ENCODE measurements at regions not wholly inside any gene's neighbourhood (a gene's known extent, or its start where the extent isn't known, plus 50 kb on each side); places are given as distances from the start of the nearest gene placed in this dataset.
"Not testable (repeated sequence)": the region's sequence is repeated elsewhere in the genome, so short reads cannot be mapped to it uniquely, and the experiment has no call there.

- in situ Hi-C loops (cut with HindIII; ENCODE audit: low pct_unique_long_range_greater_than_20kb, low sequenced_read_pairs); DNase-seq (ENCODE audit: low read depth in 1 of 2, low spot score in 1 of 2): not testable (repeated sequence)
Measured at GRCh38 chr17:16840219-16840618, 131.7 kb downstream of the TNFRSF13B start.

DNA sequence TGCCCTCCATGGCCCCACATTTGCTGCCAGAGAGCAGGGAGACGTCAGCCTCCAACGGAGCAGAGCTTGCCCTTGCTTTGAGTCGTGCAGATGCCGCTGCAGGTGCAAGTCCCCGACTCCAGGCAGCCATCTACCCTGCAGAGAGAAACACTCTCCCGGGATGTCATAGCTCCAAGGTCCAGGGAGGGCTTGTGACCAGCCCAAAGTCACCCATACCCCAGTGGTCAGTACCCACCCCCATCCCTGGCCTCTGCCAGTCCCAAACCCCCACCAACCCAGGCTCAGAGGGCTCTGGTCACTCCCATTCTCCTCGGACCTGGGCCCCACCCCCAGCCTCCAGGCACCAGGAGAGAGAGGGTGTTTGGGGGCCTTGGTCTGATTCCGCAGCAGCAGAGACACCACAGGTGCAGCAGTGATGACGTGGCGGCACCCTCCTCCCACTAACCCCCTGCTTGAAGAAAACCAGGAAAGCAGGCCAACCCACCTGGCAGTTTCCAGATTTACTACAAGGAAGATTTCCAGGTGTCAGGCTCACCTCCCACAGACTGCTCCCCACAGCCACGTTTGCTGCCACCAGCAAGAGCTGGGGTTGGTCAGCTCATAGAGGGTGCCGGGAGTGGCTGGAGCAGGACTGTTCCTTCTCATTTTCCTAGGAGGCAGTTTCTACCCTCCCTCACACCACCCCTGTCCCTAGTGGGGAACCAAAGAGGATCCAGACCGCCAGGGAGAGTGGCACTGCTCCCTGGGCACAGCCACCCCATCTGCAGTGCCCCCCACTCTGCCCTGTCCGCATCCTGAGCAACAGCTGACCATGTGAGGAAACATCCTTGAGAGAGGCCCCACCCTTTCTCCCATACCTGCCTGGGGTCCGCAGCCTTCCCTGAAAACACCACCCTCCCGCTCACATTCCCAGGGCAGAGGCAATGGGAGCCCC lies 132.4 kb downstream of the TNFRSF13B start:
- in situ Hi-C loops (cut with HindIII; ENCODE audit: low pct_unique_long_range_greater_than_20kb, low sequenced_read_pairs): not testable (repeated sequence)

DNA sequence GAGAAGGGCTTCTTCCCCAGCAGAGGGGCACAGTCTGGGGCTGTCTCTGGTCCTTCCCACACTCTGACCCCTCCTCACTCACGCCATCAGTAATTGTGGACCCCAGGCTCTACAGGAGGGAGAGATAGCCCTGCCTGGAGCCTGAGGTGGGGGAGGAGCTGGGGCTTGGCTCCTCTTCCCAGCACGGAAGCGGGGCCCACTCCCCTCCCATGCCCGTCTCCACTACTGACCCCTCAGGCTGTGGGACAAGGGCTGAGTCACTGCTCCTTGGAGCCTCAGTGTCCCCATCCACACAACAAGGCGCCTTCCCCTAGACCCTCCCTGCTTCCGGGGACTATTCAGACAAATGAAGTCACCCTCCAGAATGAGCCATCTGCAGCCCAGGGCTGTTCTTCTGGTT lies 133.1 kb downstream of the TNFRSF13B start:
- DNase-seq (ENCODE audit: low read depth in 1 of 2, low spot score in 1 of 2); in situ Hi-C loops (cut with HindIII; ENCODE audit: low pct_unique_long_range_greater_than_20kb, low sequenced_read_pairs): not testable (repeated sequence)

More for the DNA sequence above, 132.4 kb downstream of the TNFRSF13B start:
- DNase-seq (ENCODE audit: low read depth in 1 of 2, low spot score in 1 of 2): not testable (repeated sequence)

GRCh38 chr17:16838287-16838686 lies 133.6 kb downstream of the TNFRSF13B start:
- DNase-seq (ENCODE audit: low read depth in 1 of 2, low spot score in 1 of 2); in situ Hi-C loops (cut with HindIII; ENCODE audit: low pct_unique_long_range_greater_than_20kb, low sequenced_read_pairs): not testable (repeated sequence)

- DNase-seq (ENCODE audit: low read depth in 1 of 2, low spot score in 1 of 2); in situ Hi-C loops (cut with HindIII; ENCODE audit: low pct_unique_long_range_greater_than_20kb, low sequenced_read_pairs): not testable (repeated sequence)
Measured at GRCh38 chr17:16837468-16838266, 134.3 kb downstream of the TNFRSF13B start.

DNA sequence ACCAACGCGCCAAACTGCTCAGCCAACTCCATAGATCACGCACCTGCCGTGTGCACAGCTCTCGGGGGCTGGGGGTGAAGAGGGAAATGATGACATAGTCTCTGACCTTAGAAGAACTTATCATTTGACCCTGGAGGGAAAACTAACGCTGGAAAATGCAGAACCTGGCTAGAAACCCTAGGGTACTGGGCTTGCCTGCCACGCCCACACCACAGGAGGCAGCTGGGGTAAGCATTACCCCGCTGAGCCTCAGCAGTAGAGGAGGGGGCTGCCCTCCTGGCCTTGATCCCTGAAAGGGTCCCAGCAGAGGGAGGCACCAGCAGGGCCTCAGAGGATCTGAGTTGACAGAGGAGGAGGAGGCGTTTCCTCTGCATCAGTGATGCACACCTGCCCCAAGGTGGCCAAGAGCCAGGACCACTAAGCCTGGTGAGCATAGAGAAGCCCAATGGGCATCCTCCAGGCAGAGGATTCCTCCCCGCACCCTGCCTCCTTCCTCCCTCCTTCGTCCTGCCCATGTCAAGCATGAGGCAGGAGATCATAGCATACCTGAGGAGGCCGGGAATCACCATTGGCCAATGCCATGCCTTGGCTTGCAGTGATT lies 135.5 kb downstream of the TNFRSF13B start:
- DNase-seq (ENCODE audit: low read depth in 1 of 2, low spot score in 1 of 2); in situ Hi-C loops (cut with HindIII; ENCODE audit: low pct_unique_long_range_greater_than_20kb, low sequenced_read_pairs): not testable (repeated sequence)

- in situ Hi-C loops (cut with HindIII; ENCODE audit: low pct_unique_long_range_greater_than_20kb, low sequenced_read_pairs); DNase-seq (ENCODE audit: low read depth in 1 of 2, low spot score in 1 of 2): not testable (repeated sequence)
Measured at GRCh38 chr17:16833517-16833916, 138.4 kb downstream of the TNFRSF13B start.

DNA sequence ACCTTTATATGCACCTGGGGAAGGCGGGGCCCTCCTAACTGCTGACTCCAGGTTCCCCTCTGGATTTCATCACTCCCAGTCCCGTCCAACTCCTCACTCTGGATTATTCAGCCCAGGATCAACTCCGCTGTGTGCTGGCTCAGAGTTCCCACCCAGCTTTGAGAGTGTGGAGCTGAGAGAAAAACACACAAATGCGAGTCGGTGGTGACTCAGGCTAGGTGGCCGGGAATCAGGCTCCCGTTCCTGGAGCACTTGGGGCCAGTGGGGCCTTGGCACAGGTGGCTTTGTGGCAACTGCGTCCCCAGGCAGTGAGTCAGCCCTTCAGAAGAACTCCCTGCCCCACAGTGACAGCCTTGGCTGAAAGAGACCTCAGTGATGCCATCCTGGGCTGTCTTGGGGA lies 139.1 kb downstream of the TNFRSF13B start:
- DNase-seq (ENCODE audit: low read depth in 1 of 2, low spot score in 1 of 2); in situ Hi-C loops (cut with HindIII; ENCODE audit: low pct_unique_long_range_greater_than_20kb, low sequenced_read_pairs): not testable (repeated sequence)

DNA sequence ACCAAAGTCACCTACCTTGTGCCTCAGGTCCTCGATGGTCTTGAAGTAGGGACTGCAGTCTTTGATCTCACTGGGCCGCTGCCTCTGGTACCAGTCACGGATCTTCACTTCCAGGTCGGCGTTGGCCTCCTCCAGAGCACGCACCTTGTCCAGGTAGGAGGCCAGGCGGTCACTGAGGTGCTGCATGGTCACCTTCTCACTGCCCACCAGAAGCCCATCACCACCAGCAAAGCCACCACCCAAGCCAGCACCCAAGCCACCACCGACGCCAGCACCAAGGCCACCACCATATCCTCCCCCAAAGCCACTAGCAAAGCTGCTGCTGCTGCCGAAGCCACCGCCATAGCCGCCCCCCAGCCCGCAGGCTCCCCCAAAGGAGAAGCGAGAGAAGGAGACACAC lies 139.7 kb downstream of the TNFRSF13B start:
- in situ Hi-C loops (cut with HindIII; ENCODE audit: low pct_unique_long_range_greater_than_20kb, low sequenced_read_pairs); DNase-seq (ENCODE audit: low read depth in 1 of 2, low spot score in 1 of 2): not testable (repeated sequence)

DNA sequence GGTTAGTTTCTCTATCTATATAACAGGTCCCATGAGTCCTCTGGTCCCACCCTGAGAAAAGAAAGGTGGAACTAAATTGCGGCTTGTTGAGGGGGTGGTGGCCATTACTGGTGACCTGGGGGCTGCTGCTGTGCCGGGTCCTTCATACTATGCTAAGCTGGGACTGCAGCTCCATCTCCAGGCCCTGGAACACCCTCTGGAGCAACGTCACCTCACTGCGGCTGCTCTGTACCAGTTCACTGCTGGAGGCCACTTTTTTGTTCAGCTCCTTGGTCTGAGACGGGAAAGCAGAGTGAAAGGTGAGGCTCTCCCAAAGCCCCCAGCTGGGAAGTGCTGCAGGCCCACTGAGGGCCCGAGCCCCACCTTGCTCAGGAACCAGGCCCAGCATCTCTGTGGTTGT lies 140.7 kb downstream of the CCDC144A start:
- DNase-seq (ENCODE audit: low read depth in 1 of 2, low spot score in 1 of 2); in situ Hi-C loops (cut with HindIII; ENCODE audit: low pct_unique_long_range_greater_than_20kb, low sequenced_read_pairs): not testable (repeated sequence)

DNA sequence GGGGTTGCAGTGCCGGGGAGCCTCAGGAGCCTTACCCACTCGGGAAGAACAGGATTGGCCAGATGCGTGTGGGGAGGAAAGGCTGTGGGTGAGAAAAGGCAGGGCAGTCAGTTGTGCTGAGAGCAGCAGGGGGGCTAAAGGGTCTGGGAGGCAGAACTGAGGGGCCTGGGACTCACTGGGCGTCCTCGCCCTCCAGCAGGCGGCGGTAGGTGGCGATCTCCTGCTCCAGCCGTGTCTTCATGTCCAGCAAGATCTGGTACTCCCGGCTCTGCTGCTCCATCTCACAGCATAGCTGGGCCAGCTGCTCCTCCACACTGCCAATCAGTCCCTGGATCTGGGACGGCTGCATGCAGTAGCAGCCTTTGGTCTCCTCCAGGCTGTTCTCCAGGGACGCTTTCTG lies 140.2 kb downstream of the CCDC144A start:
- DNase-seq (ENCODE audit: low read depth in 1 of 2, low spot score in 1 of 2); in situ Hi-C loops (cut with HindIII; ENCODE audit: low pct_unique_long_range_greater_than_20kb, low sequenced_read_pairs): not testable (repeated sequence)

Data from T47D (cell line).